ENCODE measurements at regions not wholly inside any gene's neighbourhood (a gene's known extent, or its start where the extent isn't known, plus 50 kb on each side); places are given as distances from the start of the nearest gene placed in this dataset.

DNA sequence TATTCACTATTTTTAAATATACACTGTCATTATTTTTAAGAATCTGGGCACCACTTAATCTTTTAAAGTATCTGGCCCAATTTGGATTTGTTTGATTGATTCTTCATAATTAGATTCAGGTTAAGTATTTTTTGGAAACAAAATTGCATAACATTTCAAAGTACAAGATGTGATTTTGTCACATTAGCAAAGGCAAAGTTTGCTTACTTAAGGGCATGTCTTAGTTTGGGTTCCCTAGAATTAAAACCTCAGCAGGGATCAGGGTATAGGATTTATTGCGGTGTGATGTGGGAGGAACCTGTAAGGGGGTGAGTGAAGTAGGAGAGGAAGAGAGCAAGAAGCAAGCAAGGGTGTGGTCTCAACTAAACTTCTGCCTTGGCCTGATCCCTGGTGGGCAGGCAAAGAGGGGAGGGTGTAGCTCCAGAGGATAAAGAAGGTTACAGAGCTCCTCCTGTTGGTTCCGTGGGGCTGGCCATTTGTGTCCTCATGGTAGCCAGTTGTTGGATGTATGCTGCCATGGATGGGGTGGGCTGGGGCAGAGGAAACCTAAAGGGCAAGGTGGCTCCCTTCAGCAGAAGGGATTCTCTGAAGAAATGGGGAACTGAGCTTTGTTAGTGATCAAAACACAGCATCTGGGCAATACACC, 668.7 kb upstream of the SLC35B3 start:
- DNase-seq (ENCODE audit: low read depth in 4 of 6, low spot score in 6 of 6), result no peak
- Histone ChIP-seq H3K4me1 (ENCODE audit: control insufficient read depth, insufficient read depth, low read length) (no peaks in the 10 kb centered on the region), H3K27ac (ENCODE audit: low read depth, low read length) (no peak overlapping the region), H3K4me3 (ENCODE audit: low read depth, low read length) (no peak overlapping the region), H3K27me3 (ENCODE audit: control insufficient read depth, insufficient read depth, low read length) (peaks cover 26% of the 10 kb centered on the region), H3K9me3 (ENCODE audit: control insufficient read depth, insufficient read depth, low read length) (no peaks in the 10 kb centered on the region), H3K36me3 (ENCODE audit: control insufficient read depth, insufficient read depth, low read length) (no peaks in the 10 kb centered on the region)
- WGBS (ENCODE audit: insufficient coverage), result 93% methylated on average over 2 of the region's 2 CpGs

DNA sequence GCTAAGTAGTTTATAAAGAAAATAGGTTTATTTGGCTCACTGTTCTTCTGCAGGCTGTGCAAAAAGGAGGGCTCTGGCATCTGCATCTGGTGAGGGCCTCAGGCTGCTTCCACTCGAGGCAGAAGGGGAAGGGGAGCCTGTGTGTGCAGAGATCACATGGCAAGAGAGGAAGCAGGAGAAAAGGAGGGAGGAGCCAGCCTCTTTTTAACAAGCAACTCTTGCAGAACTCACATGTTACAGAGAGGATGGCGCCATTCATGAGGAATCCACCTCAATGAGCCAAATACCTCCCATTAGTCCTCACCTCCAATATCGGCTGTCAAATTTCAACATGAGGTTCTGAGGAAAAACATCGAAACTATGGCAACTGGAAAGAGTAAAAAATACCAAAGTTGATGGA, 666.6 kb upstream of the SLC35B3 start:
- Histone ChIP-seq H3K4me3 (ENCODE audit: low read depth, low read length) (no peak overlapping the region), H3K9me3 (ENCODE audit: control insufficient read depth, insufficient read depth, low read length) (no peaks in the 10 kb centered on the region), H3K36me3 (ENCODE audit: control insufficient read depth, insufficient read depth, low read length) (no peaks in the 10 kb centered on the region), H3K27me3 (ENCODE audit: control insufficient read depth, insufficient read depth, low read length) (peaks cover 24% of the 10 kb centered on the region), H3K4me1 (ENCODE audit: control insufficient read depth, insufficient read depth, low read length) (no peaks in the 10 kb centered on the region), H3K27ac (ENCODE audit: low read depth, low read length) (no peak overlapping the region)
- WGBS (ENCODE audit: insufficient coverage), result no CpG with 5 or more reads among the region's 4 CpGs
- DNase-seq (ENCODE audit: low read depth in 4 of 6, low spot score in 6 of 6), result no peak

DNA sequence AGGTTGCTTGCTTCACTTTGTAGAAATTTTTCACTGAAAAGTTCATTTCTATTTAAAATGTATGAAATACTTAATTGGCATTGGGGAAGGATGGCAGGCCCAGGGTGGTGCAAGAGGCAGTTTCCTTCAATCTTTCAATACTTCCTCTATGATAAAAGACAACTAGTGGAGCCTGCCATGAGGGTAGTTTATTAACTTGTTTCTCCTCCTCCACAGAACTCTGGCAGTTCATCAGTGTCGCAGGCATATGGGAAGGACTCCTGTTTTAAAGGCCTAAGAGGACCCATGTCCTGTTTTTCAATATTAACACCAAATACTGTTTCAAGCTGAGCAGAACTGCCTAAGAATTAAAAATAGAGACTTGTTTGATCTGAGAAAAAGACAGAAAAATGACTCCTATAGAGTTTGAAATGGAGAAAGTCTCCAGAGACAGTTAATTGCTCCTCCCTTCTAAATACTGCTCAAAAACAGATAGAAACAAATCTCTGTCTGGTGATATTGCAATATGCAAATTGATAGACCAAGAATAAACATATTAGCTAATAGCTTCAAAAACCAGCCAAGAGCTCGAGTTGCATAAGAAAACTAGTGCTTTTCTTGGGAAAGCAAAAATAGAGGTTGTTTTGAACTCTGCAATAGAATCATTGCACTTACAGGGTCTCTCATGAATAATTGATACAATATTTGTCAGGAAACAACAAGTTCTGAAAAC, 665.7 kb upstream of the SLC35B3 start:
- Histone ChIP-seq H3K27me3 (ENCODE audit: control insufficient read depth, insufficient read depth, low read length) (peaks cover 30% of the 10 kb centered on the region), H3K4me1 (ENCODE audit: control insufficient read depth, insufficient read depth, low read length) (no peaks in the 10 kb centered on the region), H3K9me3 (ENCODE audit: control insufficient read depth, insufficient read depth, low read length) (no peaks in the 10 kb centered on the region), H3K27ac (ENCODE audit: low read depth, low read length) (no peak overlapping the region), H3K4me3 (ENCODE audit: low read depth, low read length) (no peak overlapping the region), H3K36me3 (ENCODE audit: control insufficient read depth, insufficient read depth, low read length) (no peaks in the 10 kb centered on the region)
- DNase-seq (ENCODE audit: low read depth in 4 of 6, low spot score in 6 of 6), result no peak
- no CpG with 5 or more reads among the region's 2 CpGs for WGBS (ENCODE audit: insufficient coverage)

- Histone ChIP-seq H3K27me3 (ENCODE audit: control insufficient read depth, insufficient read depth, low read length) (peaks cover 30% of the 10 kb centered on the region), H3K4me1 (ENCODE audit: control insufficient read depth, insufficient read depth, low read length) (no peaks in the 10 kb centered on the region), H3K4me3 (ENCODE audit: low read depth, low read length) (no peak overlapping the region), H3K9me3 (ENCODE audit: control insufficient read depth, insufficient read depth, low read length) (no peaks in the 10 kb centered on the region), H3K36me3 (ENCODE audit: control insufficient read depth, insufficient read depth, low read length) (no peaks in the 10 kb centered on the region), H3K27ac (ENCODE audit: low read depth, low read length) (no peak overlapping the region)
- 31% methylated on average over 4 of the region's 6 CpGs for WGBS (ENCODE audit: insufficient coverage)
- peak; percentile 61 to 94 (median 78) for DNase-seq (ENCODE audit: low read depth in 4 of 6, low spot score in 6 of 6)
Measured at GRCh38 chr6:9095729-9096128, 660.4 kb upstream of the SLC35B3 start.

DNA sequence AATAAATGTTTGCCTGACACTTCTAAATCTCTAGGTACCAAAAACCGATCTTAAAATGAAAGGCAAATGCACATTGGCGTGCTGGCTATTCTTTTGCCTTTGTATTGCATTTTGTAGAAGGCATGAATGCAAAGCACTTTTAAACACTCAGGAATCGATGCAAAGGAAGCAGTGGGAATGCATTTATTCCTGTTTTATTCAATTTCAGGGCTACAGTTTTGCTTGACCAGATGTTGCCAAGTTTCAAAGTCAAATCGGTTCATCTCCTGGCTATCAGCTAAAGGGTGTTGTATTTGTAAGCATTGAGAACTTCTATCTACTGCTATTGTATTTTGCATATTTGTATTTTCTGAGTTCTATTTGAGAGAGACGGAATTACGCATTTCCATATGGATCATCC, 659.8 kb upstream of the SLC35B3 start:
- no CpG with 5 or more reads among the region's 6 CpGs for WGBS (ENCODE audit: insufficient coverage)
- Histone ChIP-seq H3K4me1 (ENCODE audit: control insufficient read depth, insufficient read depth, low read length) (no peaks in the 10 kb centered on the region), H3K9me3 (ENCODE audit: control insufficient read depth, insufficient read depth, low read length) (no peaks in the 10 kb centered on the region), H3K4me3 (ENCODE audit: low read depth, low read length) (no peak overlapping the region), H3K27me3 (ENCODE audit: control insufficient read depth, insufficient read depth, low read length) (peaks cover 30% of the 10 kb centered on the region), H3K36me3 (ENCODE audit: control insufficient read depth, insufficient read depth, low read length) (no peaks in the 10 kb centered on the region), H3K27ac (ENCODE audit: low read depth, low read length) (no peak overlapping the region)
- DNase-seq (ENCODE audit: low read depth in 4 of 6, low spot score in 6 of 6), result peak in 1 of 6 donors; percentile 44

DNA sequence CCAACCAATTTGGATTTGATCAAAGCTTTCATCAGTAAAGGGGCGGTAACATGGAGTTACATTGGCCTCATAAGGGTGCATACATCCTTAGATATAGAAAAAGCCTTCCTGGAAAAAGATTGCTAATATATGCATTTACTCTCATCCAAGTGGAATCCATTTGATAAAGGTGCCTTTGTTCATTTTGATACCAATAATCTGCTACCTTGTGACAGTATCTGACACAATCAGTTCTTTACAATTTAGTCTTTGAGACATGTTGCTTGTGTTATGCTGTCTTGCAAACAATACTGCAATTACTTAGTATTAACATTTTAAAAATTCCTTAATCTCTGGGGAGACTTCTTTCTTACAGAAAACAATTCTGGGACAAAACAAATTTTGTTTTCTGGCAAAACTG, 654.4 kb upstream of the SLC35B3 start:
- H3K36me3 ChIP-seq (ENCODE audit: control insufficient read depth, insufficient read depth, low read length), result no peaks in the 10 kb centered on the region
- no CpG with 5 or more reads among the region's 1 CpG for WGBS (ENCODE audit: insufficient coverage)
- DNase-seq (ENCODE audit: low read depth in 4 of 6, low spot score in 6 of 6), result no peak
- no peak overlapping the region for H3K4me3 ChIP-seq (ENCODE audit: low read depth, low read length)
- no peaks in the 10 kb centered on the region for H3K9me3 ChIP-seq (ENCODE audit: control insufficient read depth, insufficient read depth, low read length)
- no peaks in the 10 kb centered on the region for H3K4me1 ChIP-seq (ENCODE audit: control insufficient read depth, insufficient read depth, low read length)
- H3K27ac ChIP-seq (ENCODE audit: low read depth, low read length), result no peak overlapping the region
- peaks cover 16% of the 10 kb centered on the region for H3K27me3 ChIP-seq (ENCODE audit: control insufficient read depth, insufficient read depth, low read length)

DNA sequence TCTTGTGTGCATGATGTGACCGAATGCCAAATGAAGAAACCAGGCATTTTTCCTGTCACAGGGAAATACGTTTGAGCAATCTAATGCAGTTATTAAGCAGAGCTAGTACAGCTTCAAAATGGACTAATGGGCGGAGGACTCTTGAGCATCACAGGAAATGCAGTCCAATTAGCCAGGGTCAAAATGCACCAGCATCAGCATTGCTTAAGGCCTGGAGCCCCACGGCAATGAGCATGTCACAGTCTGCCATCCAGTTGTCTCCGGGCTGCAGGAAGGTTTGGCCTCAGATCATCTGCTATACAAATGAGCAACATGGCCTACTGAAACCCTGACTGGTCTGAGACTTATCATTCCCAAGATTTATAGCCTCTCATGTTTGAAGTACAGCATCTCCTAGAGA, 652.1 kb upstream of the SLC35B3 start:
- Histone ChIP-seq H3K27me3 (ENCODE audit: control insufficient read depth, insufficient read depth, low read length) (peaks cover 12% of the 10 kb centered on the region), H3K9me3 (ENCODE audit: control insufficient read depth, insufficient read depth, low read length) (no peaks in the 10 kb centered on the region), H3K36me3 (ENCODE audit: control insufficient read depth, insufficient read depth, low read length) (no peaks in the 10 kb centered on the region), H3K27ac (ENCODE audit: low read depth, low read length) (no peak overlapping the region), H3K4me3 (ENCODE audit: low read depth, low read length) (no peak overlapping the region), H3K4me1 (ENCODE audit: control insufficient read depth, insufficient read depth, low read length) (no peaks in the 10 kb centered on the region)
- 88% methylated on average over 5 of the region's 5 CpGs for WGBS (ENCODE audit: insufficient coverage)
- DNase-seq (ENCODE audit: low read depth in 4 of 6, low spot score in 6 of 6), result no peak

- no peak overlapping the region for H3K4me3 ChIP-seq (ENCODE audit: low read depth, low read length)
- H3K36me3 ChIP-seq (ENCODE audit: control insufficient read depth, insufficient read depth, low read length), result no peaks in the 10 kb centered on the region
- DNase-seq (ENCODE audit: low read depth in 4 of 6, low spot score in 6 of 6), result peak in 1 of 6 donors; percentile 8
- H3K9me3 ChIP-seq (ENCODE audit: control insufficient read depth, insufficient read depth, low read length), result no peaks in the 10 kb centered on the region
- H3K27me3 ChIP-seq (ENCODE audit: control insufficient read depth, insufficient read depth, low read length), result peaks cover 13% of the 10 kb centered on the region
- WGBS (ENCODE audit: insufficient coverage), result 54% methylated on average over 1 of the region's 4 CpGs
- H3K4me1 ChIP-seq (ENCODE audit: control insufficient read depth, insufficient read depth, low read length), result no peaks in the 10 kb centered on the region
- H3K27ac ChIP-seq (ENCODE audit: low read depth, low read length), result no peak overlapping the region
Measured at GRCh38 chr6:9086331-9086730, 651.0 kb upstream of the SLC35B3 start.

- WGBS (ENCODE audit: insufficient coverage), result no CpG with 5 or more reads among the region's 1 CpG
- no peaks in the 10 kb centered on the region for H3K9me3 ChIP-seq (ENCODE audit: control insufficient read depth, insufficient read depth, low read length)
Measured at GRCh38 chr6:9085709-9086070, 650.3 kb upstream of the SLC35B3 start.

DNA sequence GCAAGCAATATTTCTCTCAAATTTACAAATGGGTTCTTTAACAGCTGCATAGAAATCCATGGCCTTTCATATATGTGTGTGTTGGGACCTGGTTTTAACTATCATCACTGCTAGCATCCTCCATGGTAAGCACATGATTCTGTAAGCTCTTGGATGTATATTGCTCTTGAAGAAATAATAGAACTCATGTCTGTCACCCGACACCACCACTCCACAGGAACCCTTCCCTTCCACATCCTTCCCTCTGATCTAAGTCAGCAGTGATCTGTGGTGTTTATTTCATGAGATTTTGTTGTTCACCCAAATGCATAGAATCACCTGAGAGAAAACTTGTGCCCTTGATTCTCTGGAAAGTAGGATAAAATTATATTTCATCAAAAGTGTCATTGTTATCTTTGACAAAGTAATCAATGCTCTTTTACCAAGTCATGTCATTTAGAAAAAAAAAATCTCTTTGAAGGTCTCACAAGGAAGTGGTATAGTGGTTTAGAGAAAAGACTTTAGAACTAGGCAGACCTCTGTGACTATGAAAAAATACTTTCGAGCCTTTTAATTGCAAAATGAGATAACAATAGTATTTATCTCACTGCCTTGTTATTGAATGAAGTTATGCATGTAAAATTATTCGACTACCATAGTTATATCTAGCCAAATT, 649.8 kb upstream of the SLC35B3 start:
- no CpG with 5 or more reads among the region's 3 CpGs for WGBS (ENCODE audit: insufficient coverage)
- Histone ChIP-seq H3K27ac (ENCODE audit: low read depth, low read length) (no peak overlapping the region), H3K36me3 (ENCODE audit: control insufficient read depth, insufficient read depth, low read length) (no peaks in the 10 kb centered on the region), H3K4me1 (ENCODE audit: control insufficient read depth, insufficient read depth, low read length) (no peaks in the 10 kb centered on the region), H3K27me3 (ENCODE audit: control insufficient read depth, insufficient read depth, low read length) (peaks cover 14% of the 10 kb centered on the region), H3K9me3 (ENCODE audit: control insufficient read depth, insufficient read depth, low read length) (no peaks in the 10 kb centered on the region), H3K4me3 (ENCODE audit: low read depth, low read length) (no peak overlapping the region)
- DNase-seq (ENCODE audit: low read depth in 4 of 6, low spot score in 6 of 6), result no peak

More at GRCh38 chr6:9085709-9086070, 650.3 kb upstream of the SLC35B3 start:
- Histone ChIP-seq H3K36me3 (ENCODE audit: control insufficient read depth, insufficient read depth, low read length) (no peaks in the 10 kb centered on the region), H3K27ac (ENCODE audit: low read depth, low read length) (no peak overlapping the region), H3K4me1 (ENCODE audit: control insufficient read depth, insufficient read depth, low read length) (no peaks in the 10 kb centered on the region), H3K27me3 (ENCODE audit: control insufficient read depth, insufficient read depth, low read length) (peaks cover 11% of the 10 kb centered on the region), H3K4me3 (ENCODE audit: low read depth, low read length) (no peak overlapping the region)
- no peak for DNase-seq (ENCODE audit: low read depth in 4 of 6, low spot score in 6 of 6)

Data from spinal cord (tissue), 9 donors.